Putamen (tissue), 1 donor: ENCODE measurements at regions not wholly inside any gene's neighbourhood (a gene's known extent, or its start where the extent isn't known, plus 50 kb on each side); places are given as distances from the start of the nearest gene placed in this dataset.

ENCODE experiments used
- DNase-seq: peaks from one replicate; pipeline ENCODE4 v3.0.0-alpha.2; 2016; ENCODE audit warnings: low spot score

DNA sequence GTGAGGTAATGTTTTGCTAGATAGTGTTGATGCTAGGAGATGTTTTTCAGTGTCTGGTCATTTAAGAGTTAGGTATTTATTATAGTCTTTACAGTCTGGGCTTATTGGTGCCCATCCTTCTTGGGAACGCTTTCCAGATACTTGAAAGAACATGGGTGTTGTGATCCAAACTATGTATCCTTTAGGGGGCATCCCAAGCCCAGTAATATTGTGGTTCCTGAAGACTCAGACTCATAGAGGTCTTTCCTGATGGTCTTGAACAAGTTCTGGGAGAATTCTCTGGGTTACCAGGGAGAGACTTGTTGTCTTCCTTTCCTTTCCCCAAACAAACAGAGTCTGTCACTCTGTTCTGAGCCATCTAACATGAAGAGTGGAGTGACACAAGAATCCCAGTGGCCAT, 99.7 kb upstream of the LRRC3B start:
- DNase-seq: no peak

DNA sequence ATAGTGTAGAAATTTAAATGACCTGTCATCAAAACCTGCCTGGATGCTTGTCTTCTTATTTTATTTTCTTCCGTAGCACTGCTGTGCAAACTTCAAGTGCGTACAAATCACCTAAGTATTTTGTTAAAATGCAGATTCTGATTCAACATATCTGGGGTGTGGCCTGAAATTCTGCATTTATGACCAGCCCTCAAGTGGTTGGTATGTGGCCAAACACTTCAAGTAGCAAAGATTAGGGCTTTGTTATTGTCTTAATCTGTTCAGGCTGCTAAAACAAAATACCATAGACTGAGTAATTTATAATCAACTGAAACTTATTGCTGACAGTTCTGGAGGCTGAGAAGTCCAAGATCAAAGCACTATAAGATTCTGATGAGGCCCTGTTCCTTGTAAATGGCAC, 97.6 kb upstream of the LRRC3B start:
- DNase-seq: no peak

DNA sequence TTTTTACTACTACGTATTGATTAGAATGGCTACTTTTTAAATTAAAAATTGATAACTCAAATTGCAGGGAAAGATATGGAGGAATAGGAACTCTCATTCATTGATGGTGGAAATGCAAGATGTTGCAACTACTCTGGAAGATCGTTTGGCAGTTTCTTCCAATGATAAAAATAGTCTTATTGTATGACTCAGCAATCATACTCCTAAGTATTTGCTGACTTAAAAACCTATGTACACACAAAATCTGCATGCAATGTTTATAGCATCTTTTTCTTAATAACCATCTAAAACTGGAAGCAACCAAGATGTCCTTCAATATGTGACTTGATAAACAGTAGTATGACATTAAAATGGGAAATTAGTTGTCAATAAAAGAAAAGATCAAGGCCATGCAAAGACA, 87.4 kb upstream of the LRRC3B start:
- DNase-seq: no peak

DNA sequence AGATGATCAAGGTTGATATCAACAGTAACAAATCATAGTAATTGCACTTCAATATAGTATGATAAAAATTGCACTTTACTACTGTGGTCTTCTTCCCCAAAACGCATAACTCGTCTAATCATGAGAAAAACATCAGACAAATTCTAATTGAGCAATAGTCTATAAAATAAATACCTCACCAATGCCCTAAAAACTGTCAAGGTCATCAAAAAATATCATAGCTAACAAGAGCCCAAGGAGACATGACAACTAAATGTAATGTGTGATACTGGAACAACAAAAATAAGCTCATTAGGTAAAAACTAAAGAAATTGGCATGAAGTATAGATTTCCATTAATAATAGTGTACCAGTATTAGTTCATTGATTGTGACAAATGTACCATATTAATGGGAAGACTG, 85.6 kb upstream of the LRRC3B start:
- no peak for DNase-seq

DNA sequence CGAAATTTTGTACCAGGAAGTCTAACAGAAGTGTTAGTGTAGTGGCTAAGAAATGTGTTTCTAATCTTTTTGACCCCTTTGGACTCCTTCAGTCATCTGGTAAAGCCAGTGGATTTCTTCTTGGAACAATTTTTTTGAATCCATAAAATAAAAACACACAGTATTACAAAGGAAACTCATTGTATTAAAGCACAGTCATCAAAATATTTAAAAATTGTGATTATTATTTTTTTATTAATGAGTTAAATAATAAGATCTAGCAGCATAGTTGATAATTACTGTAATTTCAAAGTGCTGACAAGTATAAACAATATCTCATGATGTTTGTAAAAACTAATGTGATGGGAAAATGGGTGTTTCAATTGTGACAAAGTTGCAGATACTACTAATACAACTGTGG, 72.2 kb upstream of the LRRC3B start:
- no peak for DNase-seq

DNA sequence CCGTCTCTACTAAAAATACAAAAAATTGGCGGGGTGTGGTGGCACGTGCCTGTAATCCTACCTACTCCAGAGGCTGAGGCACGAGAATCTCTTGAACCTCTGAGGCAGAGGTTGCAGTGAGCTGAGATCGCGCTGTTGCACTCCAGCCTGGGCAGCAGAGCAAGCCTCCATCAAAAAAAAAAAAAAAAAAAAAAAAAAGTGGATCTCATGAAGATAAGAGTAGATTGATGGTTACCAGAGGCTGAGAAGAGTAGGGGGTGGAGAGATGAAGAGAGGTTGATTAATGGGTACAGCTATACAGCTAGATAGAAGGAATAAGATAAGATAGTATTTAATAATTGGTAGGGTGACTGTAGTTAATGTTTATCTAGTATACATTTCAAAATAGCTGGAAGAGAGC, 65.9 kb upstream of the LRRC3B start:
- no peak for DNase-seq

DNA sequence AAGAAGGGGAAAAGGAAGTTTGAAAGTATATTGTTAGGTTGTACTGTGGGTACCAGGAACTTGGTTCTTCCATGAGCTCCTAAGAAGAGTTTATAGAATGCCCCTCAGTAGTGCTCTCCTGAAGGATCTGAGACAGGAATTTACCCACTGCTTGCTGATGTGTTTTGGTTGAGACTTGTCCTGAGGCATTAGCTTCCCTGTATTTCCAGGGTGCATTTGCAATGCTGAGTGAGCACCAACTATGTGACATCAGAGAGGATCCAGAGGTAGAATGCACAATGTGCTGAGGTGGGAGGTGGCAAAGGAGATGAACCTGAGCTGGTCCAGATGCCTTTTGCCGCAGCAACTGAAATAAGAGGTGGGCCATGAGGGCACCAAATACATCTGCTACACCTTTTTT, 64.3 kb upstream of the LRRC3B start:
- no peak for DNase-seq

DNA sequence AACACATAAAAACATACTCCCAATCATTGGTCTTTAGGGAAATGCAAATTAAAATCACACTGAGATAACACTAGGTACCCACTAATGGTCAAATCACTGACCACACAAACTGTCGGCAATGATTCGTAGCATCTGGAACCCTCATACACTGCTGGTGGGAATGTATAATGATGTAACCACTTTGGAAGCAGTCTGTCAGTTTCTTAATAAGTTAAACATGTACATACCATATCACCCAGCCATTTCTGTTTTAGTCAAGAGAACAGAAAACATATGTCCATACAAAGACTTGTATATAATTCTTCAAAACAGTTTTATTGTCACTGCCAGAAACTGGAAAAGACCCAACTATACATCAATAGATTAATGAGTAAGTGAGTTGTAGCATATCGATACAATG, 63.3 kb upstream of the LRRC3B start:
- no peak for DNase-seq

DNA sequence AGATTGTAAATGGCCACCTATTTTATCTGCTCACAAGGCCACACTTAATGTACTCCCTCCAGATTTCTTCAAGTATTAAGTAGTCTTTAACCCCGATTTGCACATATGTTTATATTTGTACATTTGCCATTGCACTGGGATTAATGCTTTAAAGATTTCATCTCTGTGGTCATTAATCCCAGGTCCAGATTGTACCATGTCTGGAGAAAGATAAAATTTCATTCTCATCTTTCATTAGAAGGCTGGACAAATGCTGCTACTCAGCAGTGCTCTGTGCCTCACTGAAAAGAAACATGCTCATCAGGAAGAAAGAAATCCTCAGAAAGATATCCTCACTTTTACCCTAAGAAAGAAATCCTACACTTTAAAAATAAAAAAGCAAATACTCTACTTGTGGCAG, 62.5 kb upstream of the LRRC3B start:
- no peak for DNase-seq

DNA sequence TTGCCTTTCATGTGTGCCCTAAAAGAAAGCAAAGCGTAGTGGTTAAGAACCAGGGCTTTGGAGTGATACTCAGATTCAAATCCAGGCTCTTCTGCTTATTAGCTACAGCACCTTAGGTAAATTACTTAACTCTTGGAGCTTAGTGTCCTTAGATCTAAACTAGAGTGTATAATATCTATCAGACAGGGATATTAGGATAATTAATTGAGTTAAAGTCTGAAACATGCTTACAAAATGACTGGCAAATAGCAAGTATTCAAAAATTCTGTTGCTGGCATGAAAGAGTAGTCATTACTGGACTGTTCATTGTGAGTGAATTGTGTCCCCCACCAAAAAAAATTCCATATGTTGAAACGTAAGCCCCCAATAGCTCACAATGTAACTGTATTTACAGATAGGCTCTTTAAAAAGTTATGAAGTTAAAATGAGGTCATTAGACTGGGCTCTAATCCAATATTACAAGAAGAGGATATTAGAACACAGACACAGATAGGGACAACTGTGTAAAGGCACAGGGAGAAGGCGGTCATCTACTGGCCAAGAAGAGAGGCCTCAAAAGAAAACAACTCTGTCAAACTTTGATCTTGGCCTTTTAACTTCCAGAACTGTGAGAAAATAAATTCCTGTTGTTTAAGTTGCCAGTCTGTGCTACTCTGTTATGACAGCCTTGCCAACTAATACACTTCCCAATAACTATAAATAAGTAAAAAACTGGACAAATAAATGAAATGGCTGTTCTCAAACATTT, 60.4 kb upstream of the LRRC3B start:
- no peak for DNase-seq
